A549 (cell line): ENCODE measurements at regions not wholly inside any gene's neighbourhood (a gene's known extent, or its start where the extent isn't known, plus 50 kb on each side); places are given as distances from the start of the nearest gene placed in this dataset.

ENCODE experiments used
- ATAC-seq, 2 experiments: fragments of 200-7000 bp in 1 of 2; fragments of >200 bp in 1 of 2; cut with Nextera tagmentation in 1 of 2; cut with Tn5 transposase in 1 of 2; 3 replicates each; pipeline versions ENCODE4 v1.8.0 to v1.9.1; 2018 to 2020; ENCODE audit warnings: mild to moderate bottlenecking in 1 of 2, moderate library complexity in 1 of 2
- CTCF ChIA-PET: fragments of 300-600 bp; sonication (Branson Sonifier 250); formaldehyde crosslinking; extraction: SDS; loops from one replicate; lab custom pipeline; 2021; ENCODE audit warnings: antibody characterized with exemption, inconsistent platforms; lab: Yijun Ruan, JAX
- POLR2A ChIA-PET: fragments of 350-600 bp; formaldehyde crosslinking; extraction: SDS; loops from one replicate; lab custom pipeline; 2021; ENCODE audit warnings: antibody characterized with exemption, inconsistent platforms; lab: Yijun Ruan, JAX
- DNase-seq, 2 experiments: peaks; one replicate each; pipeline versions ENCODE4 v3.0.0 to v3.0.0-alpha.2; 2011 to 2016; ENCODE audit warnings: low read depth in 1 of 2, low spot score in 1 of 2
- FAIRE-seq: peaks from 2 replicates; lab custom pipeline; 2011; peaks lifted over from hg19 to GRCh38; lab: Jason Lieb, UNC
- H3K27ac ChIP-seq, 2 experiments: fragments of >200 bp; sonication (Bioruptor Twin); formaldehyde crosslinking; 3 replicates each; pipeline ENCODE4 v1.5.1; 2016 to 2017
- H3K4me1 ChIP-seq: fragments of >200 bp; sonication (Bioruptor Twin); formaldehyde crosslinking; 3 replicates; pipeline ENCODE4 v1.6.1; 2016
- H3K4me2 ChIP-seq: fragments of >200 bp; sonication (Bioruptor Twin); formaldehyde crosslinking; 3 replicates; pipeline ENCODE4 v1.6.1; 2016
- H3K4me3 ChIP-seq: fragments of >200 bp; sonication (Bioruptor Twin); formaldehyde crosslinking; 3 replicates; pipeline ENCODE4 v1.5.1; 2016
- H3K9me3 ChIP-seq: fragments of >200 bp; sonication (Bioruptor Twin); formaldehyde crosslinking; 3 replicates; pipeline ENCODE4 v1.6.1; 2016
- ATOH8 ChIP-seq: fragments of 250-450 bp; sonication (Bioruptor Pico); IDR thresholded peaks from 2 replicates; pipeline ENCODE4 v1.5.0; 2020; ENCODE audit warnings: low read depth, mild to moderate bottlenecking, moderate library complexity
- BHLHE40 ChIP-seq: IDR thresholded peaks from 2 replicates; pipeline ENCODE4 v1.6.1; 2012; ENCODE audit warnings: low read depth, low read length, inconsistent platforms
- CBX2 ChIP-seq: fragments of 200-600 bp; sonication (generic); IDR thresholded peaks from 2 replicates; pipeline ENCODE4 v1.6.1; 2016; ENCODE audit warnings: low read depth, mild to moderate bottlenecking, borderline replicate concordance
- CBX8 ChIP-seq: fragments of 200-600 bp; sonication (generic); IDR thresholded peaks from 2 replicates; pipeline ENCODE4 v1.6.1; 2016
- CTCF ChIP-seq: fragments of >200 bp; sonication (Bioruptor Twin); formaldehyde crosslinking; IDR thresholded peaks from 3 replicates; pipeline ENCODE4 v1.5.1; 2016
- E2F6 ChIP-seq: IDR thresholded peaks from 2 replicates; pipeline ENCODE4 v1.6.1; 2012; ENCODE audit warnings: low read depth, borderline replicate concordance
- EHF ChIP-seq: fragments of 250-450 bp; sonication (Bioruptor Pico); IDR thresholded peaks from 2 replicates; pipeline ENCODE4 v1.5.0; 2020; ENCODE audit warnings: mild to moderate bottlenecking
- EHMT2 ChIP-seq: fragments of 200-600 bp; sonication (generic); IDR thresholded peaks from 2 replicates; pipeline ENCODE4 v1.6.1; 2016; ENCODE audit warnings: antibody characterized with exemption, low read depth, mild to moderate bottlenecking, moderate library complexity
- EP300 ChIP-seq, 2 experiments: fragments of >200 bp; sonication (Bioruptor Twin); formaldehyde crosslinking; IDR thresholded peaks; 2 replicates in 1 of 2; 3 replicates in 1 of 2; pipeline ENCODE4 v1.6.1; 2016 to 2017
- FOSB ChIP-seq: fragments of 250-450 bp; sonication (Bioruptor Pico); IDR thresholded peaks from 2 replicates; pipeline ENCODE4 v1.5.0; 2020; ENCODE audit warnings: mild to moderate bottlenecking, moderate library complexity
- GATA3 ChIP-seq: IDR thresholded peaks from 2 replicates; pipeline ENCODE4 v1.6.1; 2012; ENCODE audit warnings: borderline replicate concordance
- HES2 ChIP-seq: fragments of >200 bp; sonication (Bioruptor Twin); formaldehyde crosslinking; IDR thresholded peaks from 2 replicates; pipeline ENCODE4 v1.6.1; 2016
- HOXA7 ChIP-seq: fragments of 250-450 bp; sonication (Bioruptor Pico); IDR thresholded peaks from 2 replicates; pipeline ENCODE4 v1.5.0; 2020; ENCODE audit warnings: mild to moderate bottlenecking, moderate library complexity
- HOXB13 ChIP-seq: fragments of 250-450 bp; sonication (Bioruptor Pico); IDR thresholded peaks from 2 replicates; pipeline ENCODE4 v1.5.0; 2020; ENCODE audit warnings: low read depth, mild to moderate bottlenecking, moderate library complexity
- MAZ ChIP-seq: fragments of 150-350 bp; IDR thresholded peaks from 2 replicates; pipeline ENCODE4 v1.6.1; 2014; ENCODE audit warnings: antibody characterized with exemption, low read depth, low read length, borderline replicate concordance
- NFE2L2 ChIP-seq: fragments of 150-350 bp; conservative IDR thresholded peaks from 2 replicates; pipeline ENCODE4 v1.6.1; 2014; ENCODE audit warnings: low read length
- NPAS2 ChIP-seq: fragments of 250-450 bp; sonication (Bioruptor Pico); IDR thresholded peaks from 2 replicates; pipeline ENCODE4 v1.8.0; 2022; ENCODE audit warnings: mild to moderate bottlenecking, moderate library complexity, borderline replicate concordance
- PBX3 ChIP-seq: IDR thresholded peaks from 2 replicates; pipeline ENCODE4 v1.6.1; 2012
- RAD21 ChIP-seq, 2 experiments: fragments of >200 bp in 1 of 2; sonication (Bioruptor Twin) in 1 of 2; formaldehyde crosslinking in 1 of 2; IDR thresholded peaks in 1 of 2; conservative IDR thresholded peaks in 1 of 2; 2 replicates in 1 of 2; 3 replicates in 1 of 2; pipeline ENCODE4 v1.6.1; 2012 to 2018; ENCODE audit warnings: inconsistent platforms in 1 of 2
- RARB ChIP-seq: fragments of 250-450 bp; sonication (Bioruptor Pico); IDR thresholded peaks from 2 replicates; pipeline ENCODE4 v1.8.0; 2021; ENCODE audit warnings: mild to moderate bottlenecking, moderate library complexity
- SREBF2 ChIP-seq: fragments of 450-650 bp; IDR thresholded peaks from 2 replicates; pipeline ENCODE4 v1.6.1; 2014; ENCODE audit warnings: mild to moderate bottlenecking, moderate library complexity
- TFCP2L1 ChIP-seq: fragments of 250-450 bp; sonication (Bioruptor Pico); IDR thresholded peaks from 2 replicates; pipeline ENCODE4 v1.5.0; 2021; ENCODE audit warnings: mild to moderate bottlenecking
- ZC3H11A ChIP-seq: fragments of 450-650 bp; IDR thresholded peaks from 2 replicates; pipeline ENCODE4 v1.6.1; 2014; ENCODE audit warnings: antibody characterized with exemption, mild to moderate bottlenecking
- WGBS: methylation state at CpG from one replicate; pipeline ENCODE4 v1.1.6; 2017; ENCODE audit errors: missing lambda C conversion rate; 5-methylcytosine and 5-hydroxymethylcytosine counted together

- POLR2A ChIA-PET, result no interaction called here
- H3K4me1 ChIP-seq, result no peaks in the 10 kb centered on the region
- DNase-seq, result no peak
- no peak for ATAC-seq
- TF ChIP-seq CTCF, result no peak
- TF ChIP-seq HOXA7 (CRISPR knock-in tag), result no peak
- no peak for TF ChIP-seq EHMT2
- TF ChIP-seq ZC3H11A, result no peak
- no peak for TF ChIP-seq SREBF2
- no peak for TF ChIP-seq EP300 (IDR thresholded peaks at IDR 0.05)
- no peak for TF ChIP-seq HES2
- TF ChIP-seq E2F6, result no peak
- TF ChIP-seq HOXB13, result no peak
- TF ChIP-seq TFCP2L1 (CRISPR knock-in tag), result no peak
- TF ChIP-seq FOSB (CRISPR knock-in tag), result no peak
- TF ChIP-seq GATA3, result no peak
- no peak for TF ChIP-seq PBX3
- CTCF ChIA-PET, result no interaction called here
- no peaks in the 10 kb centered on the region for H3K9me3 ChIP-seq
- no peak overlapping the region for H3K4me2 ChIP-seq
- no peak overlapping the region for H3K27ac ChIP-seq
- FAIRE-seq, result no peak
- H3K4me3 ChIP-seq, result no peak overlapping the region
Observed at GRCh38 chrX:14355556-14355955, 173.8 kb upstream of the GLRA2 start.

- Histone ChIP-seq H3K9me3 (no peaks in the 10 kb centered on the region), H3K27ac (no peak overlapping the region), H3K4me3 (no peak overlapping the region), H3K4me1 (no peaks in the 10 kb centered on the region), H3K4me2 (no peak overlapping the region)
- CTCF ChIA-PET, result no interaction called here
- FAIRE-seq (no peak), DNase-seq (no peak), ATAC-seq (no peak)
- 1% methylated on average over 3 of the region's 3 CpGs for WGBS
- TF ChIP-seq ZC3H11A, result no peak
- no peak for TF ChIP-seq GATA3
- no peak for TF ChIP-seq RAD21 (conservative IDR thresholded peaks at IDR 0.05 in 1 of 2, IDR thresholded peaks at IDR 0.05 in 1 of 2)
- no peak for TF ChIP-seq SREBF2
- no peak for TF ChIP-seq BHLHE40
- no peak for TF ChIP-seq CBX2
- POLR2A ChIA-PET, result no interaction called here
Observed at GRCh38 chrX:14354521-14354920, 174.8 kb upstream of the GLRA2 start.

- ATAC-seq, result no peak
- no peak overlapping the region for H3K4me2 ChIP-seq
- 10% methylated on average over 1 of the region's 1 CpG for WGBS
- TF ChIP-seq MAZ (no peak), RAD21 (conservative IDR thresholded peaks at IDR 0.05 in 1 of 2, IDR thresholded peaks at IDR 0.05 in 1 of 2) (no peak), CBX2 (no peak), CBX8 (no peak), EHF (CRISPR knock-in tag) (no peak), NPAS2 (no peak), NFE2L2 (no peak), RARB (CRISPR knock-in tag) (no peak), ATOH8 (no peak), CTCF (no peak)
- TF ChIP-seq, all 56 proteins: peak for 0
- POLR2A ChIA-PET, result no interaction called here
- CTCF ChIA-PET, result no interaction called here
- no peaks in the 10 kb centered on the region for H3K9me3 ChIP-seq
- no peak overlapping the region for H3K27ac ChIP-seq
- H3K4me3 ChIP-seq, result no peak overlapping the region
- DNase-seq (no peak), FAIRE-seq (no peak)
- H3K4me1 ChIP-seq, result no peaks in the 10 kb centered on the region
Observed at GRCh38 chrX:14352511-14352910, 176.8 kb upstream of the GLRA2 start.
